ENCODE measurements at regions not wholly inside any gene's neighbourhood (a gene's known extent, or its start where the extent isn't known, plus 50 kb on each side); places are given as distances from the start of the nearest gene placed in this dataset.

DNA sequence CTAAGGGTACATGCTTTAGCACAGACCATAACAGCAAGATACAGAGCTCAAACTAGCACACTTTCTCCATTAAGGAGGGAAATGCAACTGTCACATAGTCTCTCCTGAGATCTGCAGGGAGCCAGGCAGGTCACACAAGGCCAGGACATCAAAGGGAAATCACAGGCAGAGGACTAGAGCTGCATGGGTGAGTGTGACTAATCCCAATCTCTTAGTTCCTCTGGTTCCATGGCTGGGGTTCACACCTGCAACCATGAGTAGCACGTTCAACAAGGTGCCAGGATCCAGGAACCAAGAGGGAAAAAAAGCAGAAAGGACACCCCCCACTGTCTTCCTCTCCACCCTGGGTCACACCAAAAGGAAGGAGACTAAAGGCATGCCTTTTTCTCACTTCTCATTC, 296.5 kb upstream of the STEAP1 start:
- Histone ChIP-seq H3K27ac (no peak overlapping the region), H3K27me3 (no peaks in the 10 kb centered on the region), H3K4me3 (no peak overlapping the region), H3K4me1 (no peaks in the 10 kb centered on the region), H3K36me3 (no peaks in the 10 kb centered on the region), H3K9me3 (peaks cover 0 to 14% (median 7%) of the 10 kb centered on the region in 3 donors)
- TF ChIP-seq, protein P1, sequence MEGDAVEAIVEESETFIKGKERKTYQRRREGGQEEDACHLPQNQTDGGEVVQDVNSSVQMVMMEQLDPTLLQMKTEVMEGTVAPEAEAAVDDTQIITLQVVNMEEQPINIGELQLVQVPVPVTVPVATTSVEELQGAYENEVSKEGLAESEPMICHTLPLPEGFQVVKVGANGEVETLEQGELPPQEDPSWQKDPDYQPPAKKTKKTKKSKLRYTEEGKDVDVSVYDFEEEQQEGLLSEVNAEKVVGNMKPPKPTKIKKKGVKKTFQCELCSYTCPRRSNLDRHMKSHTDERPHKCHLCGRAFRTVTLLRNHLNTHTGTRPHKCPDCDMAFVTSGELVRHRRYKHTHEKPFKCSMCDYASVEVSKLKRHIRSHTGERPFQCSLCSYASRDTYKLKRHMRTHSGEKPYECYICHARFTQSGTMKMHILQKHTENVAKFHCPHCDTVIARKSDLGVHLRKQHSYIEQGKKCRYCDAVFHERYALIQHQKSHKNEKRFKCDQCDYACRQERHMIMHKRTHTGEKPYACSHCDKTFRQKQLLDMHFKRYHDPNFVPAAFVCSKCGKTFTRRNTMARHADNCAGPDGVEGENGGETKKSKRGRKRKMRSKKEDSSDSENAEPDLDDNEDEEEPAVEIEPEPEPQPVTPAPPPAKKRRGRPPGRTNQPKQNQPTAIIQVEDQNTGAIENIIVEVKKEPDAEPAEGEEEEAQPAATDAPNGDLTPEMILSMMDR (IDR thresholded peaks at IDR 0.05) = no peak
- no peak for DNase-seq
- intact Hi-C loops (cut with DNase I; ENCODE audit: low total_unique reads) = no loop called here

DNA sequence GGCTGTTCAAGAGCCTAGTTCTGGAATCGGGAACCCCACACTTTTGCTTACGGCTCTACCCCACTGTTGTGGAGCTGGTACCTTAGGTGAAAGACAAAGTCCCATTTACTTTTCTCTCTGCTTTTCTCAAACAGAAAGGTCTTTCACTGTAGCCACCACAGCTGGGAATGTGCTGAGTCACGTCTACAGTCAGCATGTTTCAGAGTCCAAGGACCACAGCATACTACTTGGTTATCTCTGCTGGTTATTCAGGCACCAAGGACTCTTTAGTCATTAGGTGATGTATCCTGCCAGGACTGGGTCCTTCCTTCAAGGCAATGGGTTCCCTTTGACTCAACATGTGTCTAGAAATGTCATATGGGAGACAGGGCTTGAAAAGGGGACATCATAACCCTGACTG, 266.8 kb upstream of the STEAP1 start:
- no peaks in the 10 kb centered on the region for H3K27me3 ChIP-seq
- H3K4me3 ChIP-seq = no peak overlapping the region
- TF ChIP-seq, protein P1 (IDR thresholded peaks at IDR 0.05) = no peak
- intact Hi-C loops (cut with DNase I; ENCODE audit: low total_unique reads) = no loop called here
- H3K9me3 ChIP-seq = no peaks in the 10 kb centered on the region
- DNase-seq = no peak
- H3K4me1 ChIP-seq = no peaks in the 10 kb centered on the region
- H3K27ac ChIP-seq = no peak overlapping the region
- no peaks in the 10 kb centered on the region for H3K36me3 ChIP-seq

DNA sequence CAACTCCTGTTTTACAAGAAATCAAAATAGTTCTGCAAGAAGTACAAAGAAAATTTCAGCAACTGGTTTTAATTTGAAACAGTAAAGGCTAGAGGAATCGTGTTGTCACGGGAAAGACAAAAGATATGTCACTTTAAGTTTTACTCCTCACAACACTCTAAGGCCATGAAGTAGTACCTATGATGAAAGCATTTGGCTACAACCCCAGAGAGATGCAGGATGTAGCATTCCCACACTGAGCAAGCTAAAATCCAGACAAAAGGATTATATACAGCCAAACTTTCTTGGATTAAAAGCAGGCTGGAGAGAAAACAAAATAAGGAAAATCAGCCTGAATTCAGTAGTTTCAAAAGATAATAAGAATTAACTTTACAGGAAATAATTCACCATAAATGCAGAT, 245.5 kb upstream of the STEAP1 start:
- no peaks in the 10 kb centered on the region for H3K4me1 ChIP-seq
- intact Hi-C loops (cut with DNase I; ENCODE audit: low total_unique reads) = no loop called here
- TF ChIP-seq, protein P1 (IDR thresholded peaks at IDR 0.05) = no peak

DNA sequence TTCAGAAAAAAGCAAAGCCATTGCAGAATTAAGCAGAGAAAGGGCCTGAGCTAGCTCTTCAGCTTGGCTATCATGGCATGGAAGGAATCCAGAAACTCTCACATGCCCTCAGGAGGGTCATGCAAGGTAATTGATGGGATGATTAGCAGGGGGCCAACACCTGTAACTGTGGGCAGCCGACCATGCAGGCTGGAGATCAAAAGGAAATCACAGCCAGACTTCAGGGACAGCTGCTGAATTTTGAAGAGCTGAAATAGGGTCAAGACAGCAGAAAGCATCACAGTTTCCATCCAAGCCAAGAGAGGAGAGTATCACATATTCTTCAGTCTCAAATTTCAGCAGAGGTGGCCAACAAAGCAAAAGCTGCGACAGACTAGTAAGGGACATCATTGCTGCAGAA, 239.6 kb upstream of the STEAP1 start:
- DNase-seq = no peak
- intact Hi-C loops (cut with DNase I; ENCODE audit: low total_unique reads) = no loop called here
- H3K9me3 ChIP-seq = no peaks in the 10 kb centered on the region
- H3K4me1 ChIP-seq = no peaks in the 10 kb centered on the region
- no peaks in the 10 kb centered on the region for H3K27me3 ChIP-seq
- H3K4me3 ChIP-seq = no peak overlapping the region
- H3K27ac ChIP-seq = no peak overlapping the region
- TF ChIP-seq, protein P1 (IDR thresholded peaks at IDR 0.05) = no peak
- no peaks in the 10 kb centered on the region for H3K36me3 ChIP-seq

More for the DNA sequence above, 245.5 kb upstream of the STEAP1 start:
- Histone ChIP-seq H3K36me3 (no peaks in the 10 kb centered on the region), H3K27me3 (no peaks in the 10 kb centered on the region), H3K9me3 (no peaks in the 10 kb centered on the region), H3K27ac (no peak overlapping the region), H3K4me3 (no peak overlapping the region)
- DNase-seq = no peak

DNA sequence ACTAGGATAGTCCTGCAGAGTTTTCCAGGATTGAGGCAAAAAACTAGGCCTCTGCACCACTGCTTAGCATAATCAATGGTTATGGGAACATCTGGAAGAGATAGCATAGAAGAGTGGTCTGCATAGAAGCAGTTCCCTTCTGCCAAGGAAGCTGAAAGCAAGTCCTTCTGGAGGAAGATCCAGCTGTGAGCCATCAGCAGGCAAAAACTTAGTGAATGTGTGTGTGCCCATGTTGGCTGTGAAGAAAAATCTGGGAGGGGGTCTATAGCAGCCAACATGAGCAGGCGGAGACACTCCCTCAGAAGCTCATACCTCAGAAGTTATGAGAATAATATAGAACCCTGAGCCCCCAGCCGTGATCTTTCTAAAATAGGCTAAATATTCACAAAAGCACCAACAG, 228.1 kb upstream of the STEAP1 start:
- TF ChIP-seq, protein P1 (IDR thresholded peaks at IDR 0.05) = no peak
- no peaks in the 10 kb centered on the region for H3K4me1 ChIP-seq
- no peak overlapping the region for H3K27ac ChIP-seq
- DNase-seq = no peak
- no peaks in the 10 kb centered on the region for H3K9me3 ChIP-seq
- no peaks in the 10 kb centered on the region for H3K27me3 ChIP-seq
- no peaks in the 10 kb centered on the region for H3K36me3 ChIP-seq
- H3K4me3 ChIP-seq = no peak overlapping the region
- intact Hi-C loops (cut with DNase I; ENCODE audit: low total_unique reads) = no loop called here

DNA sequence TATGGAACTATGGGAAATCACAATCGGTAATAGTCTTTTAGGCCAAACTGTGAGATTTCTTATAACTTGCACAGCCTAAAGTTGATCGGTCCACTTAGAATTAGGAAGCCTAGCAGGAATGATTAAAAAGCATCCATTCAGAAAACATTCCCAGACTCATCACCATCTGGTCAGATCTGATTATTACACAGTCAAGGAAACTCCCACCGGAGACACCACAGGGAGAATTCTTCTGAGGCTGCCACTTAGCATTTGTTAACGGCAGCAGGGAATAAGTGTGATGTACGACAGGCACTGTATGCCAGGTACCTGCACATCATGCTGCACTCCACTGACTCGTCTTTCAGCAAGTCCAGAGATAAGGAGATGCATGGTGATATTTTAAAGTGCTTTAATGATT, 227.6 kb upstream of the STEAP1 start:
- intact Hi-C loops (cut with DNase I; ENCODE audit: low total_unique reads) = no loop called here
- no peaks in the 10 kb centered on the region for H3K27me3 ChIP-seq
- no peak overlapping the region for H3K4me3 ChIP-seq
- H3K4me1 ChIP-seq = no peaks in the 10 kb centered on the region
- no peaks in the 10 kb centered on the region for H3K36me3 ChIP-seq
- H3K9me3 ChIP-seq = no peaks in the 10 kb centered on the region
- DNase-seq = no peak
- no peak overlapping the region for H3K27ac ChIP-seq
- TF ChIP-seq, protein P1 (IDR thresholded peaks at IDR 0.05) = no peak

All from tibial artery (tissue), 4 donors.